Activated naive CD4-positive, alpha-beta T cell (primary cell): ENCODE measurements at regions not wholly inside any gene's neighbourhood (a gene's known extent, or its start where the extent isn't known, plus 50 kb on each side); places are given as distances from the start of the nearest gene placed in this dataset.

Experiments
- DNase-seq, 4 experiments: peaks; one replicate each; lab custom pipeline; 2025; lab: John Stamatoyannopoulos, UW

DNA sequence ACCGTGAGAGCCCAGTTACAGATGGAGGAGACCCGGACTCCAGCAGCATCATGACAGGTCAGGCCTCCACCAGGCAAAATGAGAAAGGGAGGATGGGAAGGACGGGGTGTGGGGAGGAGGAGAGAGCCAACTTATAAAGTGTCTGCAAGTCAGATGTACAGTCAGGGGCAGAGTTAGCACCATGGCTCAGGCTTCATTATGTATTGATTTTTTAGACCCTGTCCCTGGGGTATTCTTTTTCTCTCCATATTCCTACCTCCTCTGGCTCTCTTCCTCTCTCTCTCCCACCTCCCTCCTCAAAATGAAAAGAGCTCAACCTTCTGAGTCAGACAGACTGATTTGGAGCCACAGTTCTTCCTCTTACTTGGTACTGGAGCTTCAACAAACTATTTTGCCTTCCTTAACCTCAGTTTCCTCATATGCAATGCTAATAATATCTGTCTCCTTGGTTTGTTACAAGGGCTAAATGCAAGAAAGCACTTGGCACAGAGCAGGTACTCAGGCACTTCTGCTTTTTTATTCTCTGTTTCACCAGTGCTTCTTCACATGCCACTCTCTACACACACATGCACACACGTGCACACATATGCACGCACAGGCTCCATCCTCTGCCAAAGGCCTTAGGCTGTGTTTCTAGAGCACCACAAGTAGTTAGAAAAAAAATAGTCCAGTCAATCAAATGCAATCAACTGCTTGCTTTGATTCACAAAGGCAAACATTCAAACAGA is 92.3 kb upstream of the PKDCC start:
- DNase-seq = no peak

DNA sequence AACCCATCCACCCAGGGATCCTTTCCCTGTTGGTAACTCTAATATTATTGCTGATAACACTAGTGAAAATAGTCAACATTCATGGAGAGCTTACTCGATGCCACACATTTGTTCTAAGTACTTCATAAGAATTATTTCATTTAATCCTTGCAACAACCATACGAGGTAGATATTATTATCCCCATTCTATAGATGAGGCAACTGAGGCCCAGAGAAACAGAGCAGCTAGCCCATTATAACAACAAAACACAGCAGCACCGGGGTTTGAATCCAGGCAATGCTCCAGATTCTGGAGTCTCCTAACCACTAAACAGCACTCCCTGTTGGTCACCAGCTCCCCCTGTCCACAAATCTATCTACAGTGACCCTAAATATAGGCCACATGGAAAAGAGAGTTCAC is 90.4 kb upstream of the PKDCC start:
- DNase-seq = no peak

DNA sequence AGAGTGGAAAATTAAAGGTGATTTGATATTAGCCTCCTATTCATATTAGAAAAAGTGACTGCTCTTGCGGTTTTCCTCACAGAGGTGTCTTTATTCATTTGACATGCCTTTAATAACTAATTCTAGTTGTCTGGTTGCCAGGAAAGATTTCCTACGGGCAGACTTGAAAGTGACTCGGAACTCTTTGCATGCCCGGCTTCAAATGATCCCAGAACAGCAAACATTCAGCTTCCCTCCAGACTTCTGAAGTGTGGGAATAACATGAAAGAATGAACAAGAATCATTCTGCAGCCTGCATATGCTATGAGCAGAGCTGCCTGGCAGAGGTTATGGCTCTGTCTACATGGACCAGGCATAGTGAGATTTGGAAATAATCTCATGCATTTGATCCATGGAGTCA is 89.6 kb upstream of the PKDCC start:
- DNase-seq = no peak

DNA sequence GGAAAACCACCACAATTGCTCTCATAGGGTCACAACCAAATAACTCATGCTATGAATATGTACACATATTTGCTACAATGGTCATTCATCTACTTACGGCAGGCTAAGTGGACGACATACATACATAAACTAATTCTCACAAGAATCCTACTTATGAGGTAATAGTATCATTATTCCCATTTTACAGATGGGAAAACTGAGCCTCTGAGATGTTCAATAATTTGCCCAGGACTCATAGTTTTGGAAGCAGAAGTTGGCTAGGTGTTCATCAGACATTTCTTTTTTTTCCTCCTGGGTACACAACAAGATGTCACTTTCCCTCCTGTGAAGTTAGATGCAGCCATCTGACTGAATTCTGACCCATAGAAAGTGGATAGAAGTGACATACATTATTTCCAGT is 89.0 kb upstream of the PKDCC start:
- DNase-seq = no peak

DNA sequence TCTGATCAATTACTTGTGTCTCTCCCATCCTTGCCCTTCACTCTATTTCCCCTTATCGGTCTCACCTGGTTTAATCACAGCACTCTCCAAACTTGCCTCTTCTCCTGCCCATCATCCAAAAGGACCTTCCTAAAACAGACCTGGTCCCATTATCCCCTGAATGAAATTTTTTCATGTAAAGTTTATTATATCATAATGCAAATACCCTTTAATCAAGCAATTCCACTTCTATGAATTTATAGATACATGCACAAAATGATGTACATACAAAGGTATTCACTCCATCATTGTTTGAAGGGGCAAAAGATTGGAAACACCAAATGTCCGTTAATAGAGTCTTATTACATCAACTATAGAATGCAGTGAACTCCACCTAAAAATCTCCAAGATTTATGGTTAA is 88.1 kb upstream of the PKDCC start:
- no peak for DNase-seq

DNA sequence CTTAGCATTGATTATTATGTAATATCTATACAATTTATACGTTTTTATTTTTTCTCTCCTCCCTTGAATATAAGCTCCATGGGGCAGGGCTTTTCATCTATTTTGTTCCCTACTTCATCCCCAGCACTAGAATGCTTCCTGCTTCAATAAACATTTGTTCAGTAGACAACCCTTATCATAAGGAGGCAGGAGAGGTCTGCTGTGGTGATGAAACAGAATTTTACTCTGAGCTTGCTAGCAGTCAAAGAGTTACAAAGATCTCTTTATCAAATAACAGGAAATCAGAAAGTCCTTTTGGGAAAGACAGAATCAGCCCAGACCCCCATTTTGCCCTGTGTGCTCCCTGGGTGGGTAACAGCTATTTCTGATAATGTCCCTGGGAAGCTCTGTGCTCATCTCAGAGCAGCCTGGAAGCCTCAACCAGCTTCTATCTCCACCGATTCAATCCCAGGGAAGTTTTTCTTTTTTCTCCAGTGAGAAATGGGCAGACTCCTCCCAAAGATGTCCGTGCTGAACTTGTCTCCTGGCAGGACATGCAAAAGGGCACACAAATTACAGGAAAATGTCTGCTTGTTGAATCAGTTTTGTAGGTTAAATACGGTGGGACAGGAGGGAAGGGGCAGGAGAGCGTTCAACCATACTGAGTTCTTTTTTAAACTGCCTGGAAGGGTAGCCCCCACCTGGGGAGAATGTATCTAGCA is 84.7 kb upstream of the PKDCC start:
- no peak for DNase-seq

DNA sequence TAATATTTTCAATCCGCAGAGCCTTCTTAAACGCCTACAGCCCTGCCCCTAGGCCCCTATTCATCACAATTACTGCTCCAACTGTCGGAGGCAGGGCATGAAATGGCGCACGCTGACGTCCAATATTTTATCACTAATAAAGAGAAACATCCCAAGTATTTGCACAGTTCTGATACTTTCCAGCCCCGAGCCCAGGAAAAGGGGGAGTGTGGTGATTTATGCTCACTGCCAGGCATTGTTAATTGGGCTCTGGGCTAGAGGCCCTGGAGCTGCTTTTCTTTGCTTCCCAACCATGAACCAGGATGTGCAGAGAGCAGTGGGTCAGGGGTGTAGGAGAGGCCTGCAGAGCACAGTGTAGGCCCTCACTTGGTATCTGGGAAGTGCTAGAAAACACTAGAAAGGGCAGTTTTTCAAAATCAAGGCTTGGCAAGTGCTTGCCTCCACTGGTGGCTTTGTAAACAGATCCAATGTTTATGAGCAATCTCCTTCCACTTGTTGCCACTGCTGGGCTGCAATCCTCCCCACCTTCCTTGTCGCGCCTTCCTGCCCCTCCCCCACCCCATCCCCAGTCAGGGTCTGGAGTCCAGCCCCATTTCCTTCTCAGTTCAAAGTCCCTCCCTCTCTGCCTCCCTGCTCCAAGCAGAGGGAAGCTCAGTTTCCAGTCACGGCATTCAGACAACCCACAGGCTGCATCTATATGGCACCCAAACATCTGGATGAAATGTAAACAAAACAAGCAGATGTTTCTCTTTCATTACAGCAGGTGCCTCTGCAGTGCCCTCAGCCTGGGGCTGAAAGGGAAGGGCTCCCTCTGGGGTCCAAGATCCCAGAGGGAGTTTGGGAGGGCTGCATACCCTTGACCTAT is 83.9 kb upstream of the PKDCC start:
- no peak for DNase-seq

DNA sequence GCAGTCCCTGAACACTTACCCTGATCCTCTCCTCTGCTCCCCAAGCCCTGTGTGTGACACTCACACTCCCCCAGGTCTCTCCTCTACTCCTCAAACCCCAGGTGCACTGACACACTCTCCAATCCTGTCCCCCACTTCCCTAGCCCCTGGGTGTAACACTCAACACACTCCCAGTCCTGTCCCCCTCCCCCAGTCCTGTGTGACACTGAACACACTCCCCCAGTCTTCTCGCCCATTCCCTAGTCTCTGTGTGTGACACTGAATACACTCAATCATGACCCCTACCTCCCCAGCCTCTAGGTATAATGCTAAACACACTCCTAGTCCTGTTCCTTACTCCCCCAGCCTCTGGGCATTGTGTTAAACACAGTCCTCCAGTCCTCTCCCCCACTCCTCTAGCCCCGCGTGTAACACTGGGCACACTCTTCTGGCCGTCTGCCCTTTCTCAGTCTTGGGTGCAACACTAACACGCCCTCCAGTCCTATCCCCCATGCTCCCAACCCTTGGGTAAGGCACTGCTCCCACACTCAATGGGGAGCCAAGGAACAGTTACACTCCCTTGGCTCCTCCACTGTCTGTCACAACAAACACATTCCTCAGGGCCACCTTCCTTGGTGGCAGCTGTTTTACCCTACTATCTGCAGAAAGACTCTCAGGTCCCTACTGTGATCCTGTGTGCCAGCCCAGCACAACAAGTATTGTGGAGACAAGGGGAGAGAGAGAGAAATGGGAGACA is 82.5 kb upstream of the PKDCC start:
- DNase-seq = no peak

DNA sequence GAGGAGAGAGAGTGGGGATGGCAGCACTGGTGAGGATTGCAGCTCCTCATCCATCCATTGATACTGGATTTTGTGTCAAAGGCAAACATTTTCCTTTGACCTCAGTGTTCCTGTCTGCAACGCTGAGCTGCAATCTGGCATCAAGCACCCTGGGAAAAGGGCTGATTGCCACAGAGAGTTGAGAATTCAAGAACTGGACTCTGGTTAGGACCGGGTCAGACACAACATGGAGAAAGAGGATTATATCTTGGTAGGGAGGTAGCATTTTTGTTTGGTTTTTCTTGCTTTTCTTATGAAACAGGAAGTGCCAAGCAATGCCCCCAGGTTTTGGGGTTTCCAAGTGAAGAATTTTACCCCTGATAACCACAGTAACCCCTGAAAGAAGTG is 81.9 kb upstream of the PKDCC start:
- no peak for DNase-seq

DNA sequence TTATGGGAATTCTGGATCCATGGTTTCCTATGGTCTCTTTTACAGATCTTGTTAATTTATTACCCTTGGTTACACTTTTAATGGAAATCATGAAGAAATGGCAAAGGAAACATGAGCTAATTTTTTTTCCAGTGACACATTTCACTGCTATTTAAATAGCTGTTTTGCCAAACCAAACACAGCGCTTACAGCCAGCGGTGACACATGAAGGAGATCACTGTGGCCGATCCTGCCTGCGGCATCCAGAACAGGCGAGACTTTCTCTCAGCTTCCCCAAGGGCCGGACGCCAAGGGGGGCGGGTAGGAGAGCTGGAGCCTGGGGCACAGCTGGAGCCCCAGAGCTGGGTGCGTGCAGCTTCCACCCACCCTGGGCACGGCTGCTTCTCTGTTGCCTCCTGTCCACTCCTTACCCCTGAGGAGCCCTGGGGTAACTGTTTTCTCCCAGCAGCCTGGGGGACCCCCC is 81.4 kb upstream of the PKDCC start:
- no peak for DNase-seq

DNA sequence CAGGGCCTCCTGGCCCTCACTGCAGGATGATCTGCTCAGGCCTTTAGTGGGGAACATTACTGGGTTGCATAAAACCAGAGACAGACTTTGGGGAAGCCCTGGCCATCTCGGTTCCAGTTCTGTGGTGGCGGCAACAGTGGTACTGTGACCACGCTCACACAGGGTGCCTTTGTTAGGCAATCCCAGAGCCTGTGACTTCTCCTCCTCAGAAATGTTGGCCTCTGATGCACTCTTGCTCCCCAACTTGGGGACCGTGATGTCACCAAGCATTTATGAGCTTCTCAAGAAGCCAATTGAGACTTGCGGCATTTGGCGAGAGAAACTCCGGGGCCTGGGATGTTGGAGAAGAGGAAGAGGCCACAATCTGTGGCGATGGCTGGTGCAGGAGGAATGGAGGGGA is 80.9 kb upstream of the PKDCC start:
- no peak for DNase-seq

DNA sequence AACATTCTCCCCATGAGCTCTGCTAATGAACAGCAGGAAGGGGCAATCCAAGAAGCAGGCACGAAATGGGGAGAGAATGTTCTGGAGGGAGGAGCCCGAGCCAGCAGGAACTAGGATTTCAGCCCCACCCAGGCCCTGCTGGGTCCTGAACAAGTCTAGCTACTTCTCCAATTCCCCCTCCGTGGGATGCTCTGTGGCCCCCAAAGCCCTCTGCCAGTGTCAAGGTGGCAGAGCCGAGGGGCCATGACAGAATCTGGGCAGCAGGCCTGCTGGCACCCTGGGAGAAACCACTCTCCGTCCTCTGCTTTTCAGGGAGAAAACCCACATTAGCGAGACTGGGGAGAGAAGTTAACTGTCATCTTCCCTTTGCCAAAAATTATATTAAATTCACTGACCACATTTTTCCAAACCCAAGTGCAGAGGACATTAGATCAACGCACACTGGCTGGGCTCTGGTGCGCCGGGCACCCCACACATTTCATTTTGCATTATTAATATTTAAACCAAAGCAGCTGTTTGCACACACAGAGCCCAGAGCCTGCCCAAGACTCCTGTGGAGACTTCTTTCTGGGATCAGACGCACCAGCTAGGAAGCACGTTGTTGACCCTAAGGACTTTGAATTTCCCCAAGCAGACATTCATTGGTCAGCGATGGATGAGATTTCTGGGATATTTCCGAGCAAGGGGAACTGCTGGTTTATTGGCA is 80.2 kb upstream of the PKDCC start:
- DNase-seq = no peak

DNA sequence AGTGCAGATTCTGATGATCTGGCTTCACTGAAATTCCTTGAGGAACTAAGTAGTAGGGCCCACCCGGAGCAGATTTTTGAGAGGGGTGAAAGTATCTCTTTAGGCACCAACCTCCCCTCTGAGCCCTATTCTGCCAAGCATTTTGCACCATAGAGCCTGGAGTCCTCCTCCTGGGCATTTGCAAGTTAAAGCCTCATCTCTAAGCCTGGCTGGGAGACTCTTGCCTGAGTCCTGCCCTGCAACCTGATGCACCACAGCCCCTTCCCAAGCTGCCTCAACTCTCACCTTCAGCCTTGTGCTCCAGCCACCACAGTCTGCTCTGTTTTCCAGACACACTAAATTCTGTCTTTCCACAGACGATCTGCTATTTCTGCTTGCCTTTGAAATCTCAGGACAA is 79.6 kb upstream of the PKDCC start:
- DNase-seq = no peak

DNA sequence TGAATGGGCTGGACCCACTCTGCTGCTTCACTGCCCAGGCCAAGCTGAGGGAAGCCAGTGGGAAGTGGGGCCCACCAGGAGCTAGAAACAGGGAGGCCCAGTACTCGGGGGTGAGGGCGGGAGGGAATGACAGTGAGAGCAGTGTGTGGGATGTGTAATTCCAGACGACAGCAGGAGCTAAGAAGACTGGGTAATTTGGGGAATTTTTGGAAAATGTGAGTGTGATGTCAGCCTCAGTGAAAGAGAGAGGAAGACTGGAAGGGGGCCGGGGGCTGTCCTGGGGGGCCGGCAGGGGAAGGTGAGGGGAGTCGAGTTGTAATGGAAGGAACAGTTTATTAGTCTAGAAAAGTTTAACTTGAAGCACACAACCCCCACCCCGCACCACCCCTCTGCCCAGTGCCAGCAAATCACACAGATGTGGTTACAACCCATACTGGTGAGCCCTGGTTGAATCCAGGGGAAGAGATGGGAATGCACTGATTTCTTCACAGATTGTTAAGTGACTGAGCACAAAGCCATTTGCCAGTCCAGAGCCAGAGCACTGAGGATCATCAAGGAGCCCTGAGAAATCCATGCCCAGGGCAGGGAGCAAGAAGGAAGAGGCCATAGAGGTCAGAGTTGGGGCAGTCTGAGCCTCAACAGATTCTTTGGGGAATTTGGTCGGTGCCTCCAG is 76.7 kb upstream of the PKDCC start:
- DNase-seq = no peak

DNA sequence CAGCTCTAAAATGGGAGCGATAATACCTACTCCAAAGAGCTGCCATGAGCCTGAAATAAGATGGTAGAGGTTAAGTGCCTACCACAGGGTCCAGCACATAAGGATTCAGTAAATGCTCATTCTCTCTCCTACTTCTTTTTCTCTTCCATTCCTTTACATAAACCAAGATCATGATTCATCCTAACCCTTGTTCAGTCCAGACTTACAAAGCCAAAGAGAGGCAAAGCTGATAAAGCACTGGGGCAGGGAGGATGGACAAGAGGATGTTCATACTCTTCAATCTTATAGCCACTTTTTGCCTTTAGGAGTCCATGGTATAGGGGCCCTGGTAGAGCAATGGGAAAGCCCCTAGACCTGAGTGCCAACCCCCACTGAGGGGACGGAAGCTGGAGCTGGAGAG is 75.6 kb upstream of the PKDCC start:
- no peak for DNase-seq

DNA sequence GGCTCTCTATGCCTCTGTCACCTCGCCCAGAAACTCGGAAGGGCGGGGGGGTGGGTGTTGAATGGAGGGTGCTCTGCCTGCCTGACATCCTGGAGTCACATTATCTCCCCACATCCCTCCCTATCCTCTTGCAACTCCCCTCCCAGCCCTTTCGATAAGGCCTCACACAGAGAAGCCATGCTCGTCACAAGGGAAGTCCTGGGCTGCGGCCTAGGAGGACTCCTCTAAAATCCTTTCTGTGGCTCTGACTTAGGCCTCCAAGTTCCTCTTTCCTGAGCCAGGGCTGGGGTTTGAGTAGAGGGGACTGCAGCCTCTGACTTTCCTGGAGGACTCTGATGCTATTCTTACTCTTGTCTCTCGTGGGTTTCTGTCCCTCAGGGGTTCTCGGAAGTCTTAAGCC is 75.0 kb upstream of the PKDCC start:
- DNase-seq = no peak

DNA sequence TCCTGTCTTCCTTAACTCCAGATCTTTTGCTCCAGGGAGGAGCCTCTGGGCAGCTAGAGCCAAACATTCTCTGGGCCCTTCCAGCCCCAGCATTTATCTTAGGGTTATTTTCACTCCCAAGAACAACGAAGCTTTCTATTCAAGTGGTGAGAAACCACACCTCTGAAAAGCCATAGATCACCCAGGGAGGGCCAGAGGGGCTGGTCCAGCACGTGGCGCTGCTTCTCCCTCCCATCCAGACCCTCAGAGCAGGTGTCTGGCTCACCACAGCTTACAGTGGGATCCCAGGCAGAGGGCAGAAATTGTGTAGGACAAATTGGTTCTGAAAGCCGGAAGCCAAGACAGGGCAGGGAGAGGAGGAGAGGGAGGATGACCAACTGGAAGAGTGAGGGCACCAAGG is 74.0 kb upstream of the PKDCC start:
- no peak for DNase-seq

DNA sequence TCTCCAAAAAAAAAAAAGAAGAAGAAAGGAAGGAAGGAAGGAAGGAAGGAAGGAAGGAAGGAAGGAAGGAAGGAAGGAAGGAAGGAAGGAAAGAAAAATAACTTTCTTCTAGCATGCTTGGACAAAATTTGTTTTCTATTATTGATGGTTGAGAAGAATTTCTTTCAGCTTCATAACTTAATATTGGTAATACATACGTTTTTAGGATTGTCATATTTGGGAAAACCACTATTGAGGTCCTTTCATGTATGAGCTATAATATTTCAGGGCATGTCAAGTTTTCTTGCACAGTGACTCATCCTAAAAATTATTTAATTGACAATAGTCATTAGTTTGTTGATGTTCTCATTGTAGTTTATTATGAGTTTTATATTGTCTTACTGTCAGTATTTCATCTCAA is 66.4 kb upstream of the PKDCC start:
- DNase-seq = no peak

DNA sequence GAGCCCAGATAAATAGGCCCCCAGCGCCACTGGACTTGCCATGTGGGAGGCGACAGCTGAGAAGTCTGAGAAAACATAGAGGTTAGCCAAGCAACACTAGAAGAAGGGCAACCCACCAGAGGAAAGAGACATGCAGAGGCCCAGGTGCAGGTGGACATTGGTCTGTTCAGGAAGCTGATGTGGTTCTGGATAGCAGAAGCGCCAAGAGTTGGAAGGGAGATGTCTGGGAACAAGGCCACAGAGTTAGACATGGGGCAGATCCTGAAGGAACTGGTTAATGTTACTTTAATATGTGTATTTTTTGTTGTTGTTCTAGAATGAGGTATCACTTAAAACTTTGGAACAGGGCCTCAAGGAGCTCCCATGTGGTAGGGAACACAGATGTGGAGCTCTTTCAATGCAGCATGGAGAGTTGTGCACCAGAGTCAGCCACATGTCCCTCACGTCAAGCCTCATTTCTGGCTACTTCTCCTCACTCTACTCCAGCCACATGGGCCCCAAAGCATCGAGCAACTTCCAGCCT is 62.2 kb upstream of the PKDCC start:
- no peak for DNase-seq

DNA sequence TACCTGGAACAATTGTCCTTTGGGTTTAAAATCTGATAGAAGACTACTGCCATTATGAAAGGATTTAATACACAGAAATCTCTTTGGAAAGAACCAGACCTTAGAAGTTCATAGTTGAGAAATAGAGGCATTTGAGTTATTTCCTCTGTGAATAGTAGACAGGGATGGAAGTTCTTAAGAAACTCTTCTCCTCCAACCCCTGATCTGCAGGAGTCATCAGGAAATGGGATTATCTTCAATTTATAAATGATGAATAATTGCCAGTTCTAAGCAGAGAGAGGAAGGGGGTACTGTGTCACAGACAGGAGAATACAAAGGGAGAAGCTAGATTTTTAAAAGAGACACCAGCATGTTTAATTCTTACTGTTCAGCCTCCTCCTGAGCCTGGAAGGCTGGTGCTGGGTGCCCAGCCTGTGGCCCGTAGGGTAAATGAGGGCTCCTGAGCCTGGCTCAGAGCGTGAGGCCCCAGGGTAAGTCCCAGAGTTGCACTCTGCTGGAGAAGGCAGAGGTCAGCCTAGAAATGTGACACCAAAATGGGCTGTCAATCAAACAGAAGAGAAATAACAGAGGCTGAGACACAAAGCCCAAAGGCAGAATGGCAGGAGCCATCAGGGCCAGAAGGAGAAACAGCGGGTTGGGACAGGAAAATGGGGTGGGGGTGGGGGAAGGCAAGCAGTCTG is 58.2 kb upstream of the PKDCC start:
- no peak for DNase-seq
